PFSK-1 (cell line): ENCODE measurements at regions not wholly inside any gene's neighbourhood (a gene's known extent, or its start where the extent isn't known, plus 50 kb on each side); places are given as distances from the start of the nearest gene placed in this dataset.

ENCODE experiments used
- POLR2AphosphoS5 ChIP-seq: IDR thresholded peaks from 2 replicates; pipeline ENCODE4 v1.6.1; 2012; ENCODE audit warnings: low read depth, mild to moderate bottlenecking, control low read depth, low read length, moderate library complexity
- REST ChIP-seq, 2 experiments: IDR thresholded peaks; 2 replicates each; pipeline versions ENCODE4 v1.6.1 to v1.8.0; 2011 to 2012; ENCODE audit warnings: low read depth in 2 of 2, low read length in 2 of 2, control low read depth in 1 of 2, inconsistent platforms in 1 of 2, mild to moderate bottlenecking in 1 of 2, moderate library complexity in 1 of 2; ENCODE audit not compliant: insufficient read depth in 1 of 2
- TAF1 ChIP-seq: IDR thresholded peaks from 2 replicates; pipeline ENCODE4 v1.6.1; 2012; ENCODE audit warnings: low read length, control low read depth, borderline replicate concordance; ENCODE audit not compliant: insufficient read depth

DNA sequence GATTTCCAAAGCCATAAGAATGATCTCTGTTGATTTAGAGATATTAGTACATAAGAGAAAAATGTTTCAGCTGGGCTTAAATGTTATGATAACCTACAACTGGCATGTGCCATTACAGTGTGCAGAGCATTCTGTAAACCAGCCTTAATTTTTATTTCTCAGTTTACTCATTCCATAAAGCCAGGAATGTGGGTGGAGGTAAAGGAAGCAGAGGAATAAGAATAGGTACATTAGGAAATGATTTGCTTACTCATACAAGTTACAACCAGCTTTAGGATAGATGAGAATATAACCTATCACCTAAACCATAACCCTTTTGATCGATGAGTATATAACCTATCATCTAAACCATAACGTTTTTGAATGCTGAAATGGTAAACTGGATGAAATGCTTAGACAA is 1394.7 kb upstream of the ACVR2A start:
- TF ChIP-seq REST (IDR thresholded peaks at IDR 0.05; ENCODE audit: insufficient read depth in 1 of 2, low read depth in 2 of 2, low read length in 2 of 2): no peak
- TF ChIP-seq POLR2AphosphoS5: no peak
- no peak for TF ChIP-seq TAF1
